ENCODE measurements at regions not wholly inside any gene's neighbourhood (a gene's known extent, or its start where the extent isn't known, plus 50 kb on each side); places are given as distances from the start of the nearest gene placed in this dataset.

DNA sequence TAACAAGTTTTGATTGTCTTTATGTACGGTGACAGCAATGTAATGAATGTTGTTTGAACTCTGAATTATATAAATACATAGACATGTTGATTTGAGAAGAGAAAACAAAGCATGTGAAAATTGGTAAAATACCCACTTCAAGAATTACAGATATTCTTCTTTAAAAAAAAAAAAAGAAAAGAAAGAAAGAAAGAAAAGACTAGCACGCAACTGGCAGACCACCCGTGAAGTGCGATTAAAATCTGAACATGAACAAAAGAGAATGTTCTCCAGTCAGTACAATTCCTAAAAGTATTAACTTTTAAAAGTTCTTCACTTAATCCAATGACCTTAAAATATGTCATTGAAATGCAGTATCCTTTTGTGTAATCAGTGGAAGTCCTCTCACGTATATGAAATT, 434.9 kb downstream of the TFAP2A start:
- TF ChIP-seq GATA2 (IDR thresholded peaks at IDR 0.05; ENCODE audit: low read depth, low read length) (no peak), GATA3 (IDR thresholded peaks at IDR 0.05; ENCODE audit: low read depth, low read length) (no peak)

DNA sequence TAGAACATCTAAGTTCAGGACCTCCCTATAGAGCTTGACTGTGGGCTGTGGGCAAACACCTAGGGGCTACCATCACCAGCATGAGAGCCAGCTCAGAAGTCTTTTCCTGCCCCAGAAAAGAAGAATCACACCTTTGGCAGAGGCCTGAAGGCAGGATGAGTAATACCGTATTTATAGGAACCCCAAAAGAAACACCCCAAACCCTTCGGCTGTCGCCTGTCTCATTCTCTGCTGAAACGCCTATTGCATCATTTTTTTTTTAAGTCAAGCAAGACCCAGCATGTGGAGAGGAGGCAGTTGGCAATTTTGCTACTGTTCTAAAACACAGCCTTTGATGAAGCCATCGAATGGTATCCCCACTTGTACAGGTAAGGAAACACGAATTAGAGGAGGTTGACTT, 436.4 kb downstream of the TFAP2A start:
- TF ChIP-seq GATA3 (IDR thresholded peaks at IDR 0.05; ENCODE audit: low read depth, low read length) = no peak
- no peak for TF ChIP-seq GATA2 (IDR thresholded peaks at IDR 0.05; ENCODE audit: low read depth, low read length)

DNA sequence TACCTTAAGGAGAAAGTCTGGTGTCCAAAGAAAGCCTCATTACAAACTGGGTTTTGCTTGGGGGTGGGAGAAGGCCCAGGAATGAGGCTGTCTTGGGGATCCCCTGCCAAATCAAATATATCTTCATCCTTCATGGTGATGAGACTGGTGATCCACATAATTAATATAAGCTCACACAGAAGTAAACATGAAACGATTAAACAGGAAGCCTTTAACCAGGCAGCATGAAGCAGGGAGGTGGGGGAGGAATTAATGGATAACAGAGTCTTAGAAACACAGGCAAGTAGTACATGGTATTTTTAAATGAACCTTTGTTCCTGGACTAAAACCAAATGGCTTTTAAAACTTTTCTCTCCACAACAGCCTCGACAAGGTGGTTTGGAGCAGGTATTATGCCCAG, 437.5 kb downstream of the TFAP2A start:
- no peak for TF ChIP-seq GATA2 (IDR thresholded peaks at IDR 0.05; ENCODE audit: low read depth, low read length)
- TF ChIP-seq GATA3 (IDR thresholded peaks at IDR 0.05; ENCODE audit: low read depth, low read length) = no peak

DNA sequence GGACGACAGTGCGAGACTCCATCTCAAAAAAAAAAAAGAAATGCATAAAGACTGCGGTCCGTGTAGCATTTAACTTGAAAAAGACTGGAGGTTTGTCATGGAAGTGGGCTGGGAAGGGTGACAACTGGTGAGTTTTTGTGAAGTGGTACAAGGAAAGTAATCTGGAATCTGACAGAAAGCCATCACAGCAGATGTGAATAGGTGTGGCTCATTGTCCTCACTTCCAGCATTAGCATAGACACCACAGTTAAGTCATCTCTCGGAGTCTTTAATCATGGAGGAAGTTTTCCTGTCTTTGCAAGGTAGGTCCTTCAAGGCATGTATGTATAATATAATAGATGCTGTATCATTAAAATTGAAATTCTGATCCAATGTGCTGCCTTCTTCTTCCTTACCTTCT, 453.2 kb downstream of the TFAP2A start:
- TF ChIP-seq GATA3 (IDR thresholded peaks at IDR 0.05; ENCODE audit: low read depth, low read length) (no peak), GATA2 (IDR thresholded peaks at IDR 0.05; ENCODE audit: low read depth, low read length) (no peak)

DNA sequence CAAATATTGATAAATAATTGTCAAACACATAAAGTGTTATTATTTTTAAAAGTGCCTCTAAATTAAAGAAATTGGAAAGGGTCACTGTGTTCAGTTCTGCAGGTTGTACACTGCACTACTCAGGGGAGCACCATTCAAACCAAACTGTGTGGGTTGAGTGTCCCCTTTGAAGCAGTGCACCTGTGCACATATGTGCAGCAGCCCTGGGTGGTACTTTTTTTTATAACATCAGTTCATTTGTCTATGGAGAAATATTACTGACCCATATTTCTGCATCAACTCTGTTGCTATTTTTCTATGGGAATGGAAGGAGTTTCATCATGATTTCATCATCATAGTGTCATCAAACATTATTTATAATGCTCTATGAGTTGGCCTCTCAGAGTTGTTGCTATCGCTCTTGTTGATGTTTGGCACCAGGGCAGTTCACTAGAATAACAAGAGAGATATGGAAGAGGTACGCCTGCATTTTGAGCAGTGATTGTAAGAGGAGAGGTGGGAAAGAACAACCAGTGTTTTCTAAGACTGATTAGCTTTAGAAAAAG, 457.6 kb downstream of the TFAP2A start:
- TF ChIP-seq GATA2 (IDR thresholded peaks at IDR 0.05; ENCODE audit: low read depth, low read length) (no peak), GATA3 (IDR thresholded peaks at IDR 0.05; ENCODE audit: low read depth, low read length) (no peak)

DNA sequence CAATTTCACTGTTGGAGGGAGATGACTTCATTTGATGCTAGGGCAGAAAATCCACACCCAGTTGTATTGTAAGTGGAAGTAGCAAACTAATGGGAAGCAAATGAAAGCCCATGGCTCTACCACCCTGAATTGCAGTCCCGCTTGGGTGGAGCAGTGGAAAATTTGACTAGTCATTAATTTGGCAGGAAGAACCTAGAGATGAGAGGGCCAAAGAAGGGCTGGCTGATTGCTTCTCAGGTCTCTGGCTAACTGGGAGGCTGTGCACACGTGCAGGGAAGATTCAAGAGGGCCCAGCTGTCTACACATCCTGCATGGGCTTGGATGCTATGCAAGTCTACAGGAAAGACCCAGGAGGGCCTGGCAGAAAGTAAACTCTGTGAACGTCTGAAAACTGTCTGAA, 466.2 kb downstream of the TFAP2A start:
- TF ChIP-seq GATA3 (IDR thresholded peaks at IDR 0.05; ENCODE audit: low read depth, low read length) (no peak), GATA2 (IDR thresholded peaks at IDR 0.05; ENCODE audit: low read depth, low read length) (no peak)

DNA sequence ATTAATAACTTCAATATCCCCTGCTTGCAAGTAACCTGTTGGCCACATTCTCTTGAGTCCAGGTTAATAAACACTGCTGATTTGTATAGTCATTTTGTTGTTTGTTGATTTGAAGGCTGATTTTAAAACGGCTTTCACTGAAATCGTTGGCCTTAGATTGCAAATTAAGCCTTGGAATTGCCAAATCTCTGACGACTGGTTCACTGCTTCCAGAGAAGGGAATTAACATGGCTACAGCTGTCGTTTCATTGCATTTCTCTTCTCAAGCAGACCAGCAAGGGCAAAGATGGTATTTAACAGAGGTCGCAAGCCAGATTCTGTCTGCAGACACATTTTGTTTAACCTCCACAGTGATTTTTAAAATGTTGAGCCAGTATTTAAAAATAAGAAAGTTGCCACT, 470.9 kb downstream of the TFAP2A start:
- TF ChIP-seq GATA2 (IDR thresholded peaks at IDR 0.05; ENCODE audit: low read depth, low read length) = no peak
- TF ChIP-seq GATA3 (IDR thresholded peaks at IDR 0.05; ENCODE audit: low read depth, low read length) = no peak

DNA sequence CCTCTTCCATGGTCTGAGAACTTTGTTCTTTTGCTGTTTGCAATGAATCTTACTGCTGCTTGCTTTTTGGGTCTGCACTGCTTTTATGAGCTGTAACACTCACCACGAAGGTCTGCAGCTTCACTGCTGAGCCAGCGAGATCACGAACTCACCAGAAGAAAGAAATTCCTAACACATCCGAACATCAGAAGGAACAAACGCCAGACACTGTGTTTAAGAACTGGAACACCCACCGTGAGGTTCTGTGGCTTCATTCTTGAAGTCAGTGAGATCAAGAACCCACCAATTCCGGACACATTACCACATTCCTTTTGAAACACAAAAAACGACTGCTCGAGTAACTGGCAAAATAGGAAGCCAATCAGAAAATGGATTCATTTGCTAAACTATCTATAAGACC, 471.8 kb downstream of the TFAP2A start:
- TF ChIP-seq GATA2 (IDR thresholded peaks at IDR 0.05; ENCODE audit: low read depth, low read length) (no peak), GATA3 (IDR thresholded peaks at IDR 0.05; ENCODE audit: low read depth, low read length) (no peak)

DNA sequence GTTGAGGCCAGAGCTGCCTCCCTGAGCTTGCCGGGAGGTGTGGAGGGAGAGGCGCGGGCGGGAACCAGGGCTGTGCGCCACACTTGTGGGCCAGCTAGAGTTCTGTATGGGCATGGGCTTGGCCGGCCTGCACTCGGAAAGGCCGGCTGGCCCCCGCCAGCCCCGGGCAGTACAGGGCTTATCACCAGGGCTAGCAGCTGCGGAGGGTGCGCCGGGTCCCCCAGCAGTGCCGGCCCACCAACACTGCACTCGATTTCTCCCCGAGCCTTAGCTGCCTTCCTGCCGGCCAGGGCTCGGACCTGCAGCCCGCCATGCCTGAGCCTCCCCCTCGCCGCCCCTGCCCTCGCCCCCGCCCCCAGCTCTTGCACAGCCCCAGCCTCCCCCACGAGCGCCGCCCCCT, 472.7 kb downstream of the TFAP2A start:
- TF ChIP-seq GATA2 (IDR thresholded peaks at IDR 0.05; ENCODE audit: low read depth, low read length) = no peak
- no peak for TF ChIP-seq GATA3 (IDR thresholded peaks at IDR 0.05; ENCODE audit: low read depth, low read length)

DNA sequence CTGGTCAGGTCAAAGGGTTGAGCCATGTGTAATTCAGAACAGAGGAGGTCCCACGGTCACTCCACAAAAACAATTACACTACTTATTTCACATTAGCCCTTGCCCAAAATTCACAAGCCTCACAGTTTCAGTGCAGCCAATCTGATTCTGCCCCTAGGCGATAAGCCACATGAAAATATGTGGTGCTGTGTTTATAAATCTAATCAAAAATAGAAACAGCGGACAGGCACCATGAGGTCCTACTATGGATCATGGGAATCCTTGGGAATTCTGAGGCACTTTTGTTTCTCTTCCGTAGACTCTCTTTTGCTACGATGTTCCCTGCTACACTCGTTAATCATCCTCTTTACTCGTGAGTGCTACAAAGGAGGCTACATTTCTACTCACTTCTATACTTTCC, 476.1 kb downstream of the TFAP2A start:
- TF ChIP-seq GATA3 (IDR thresholded peaks at IDR 0.05; ENCODE audit: low read depth, low read length) (no peak), GATA2 (IDR thresholded peaks at IDR 0.05; ENCODE audit: low read depth, low read length) (no peak)

DNA sequence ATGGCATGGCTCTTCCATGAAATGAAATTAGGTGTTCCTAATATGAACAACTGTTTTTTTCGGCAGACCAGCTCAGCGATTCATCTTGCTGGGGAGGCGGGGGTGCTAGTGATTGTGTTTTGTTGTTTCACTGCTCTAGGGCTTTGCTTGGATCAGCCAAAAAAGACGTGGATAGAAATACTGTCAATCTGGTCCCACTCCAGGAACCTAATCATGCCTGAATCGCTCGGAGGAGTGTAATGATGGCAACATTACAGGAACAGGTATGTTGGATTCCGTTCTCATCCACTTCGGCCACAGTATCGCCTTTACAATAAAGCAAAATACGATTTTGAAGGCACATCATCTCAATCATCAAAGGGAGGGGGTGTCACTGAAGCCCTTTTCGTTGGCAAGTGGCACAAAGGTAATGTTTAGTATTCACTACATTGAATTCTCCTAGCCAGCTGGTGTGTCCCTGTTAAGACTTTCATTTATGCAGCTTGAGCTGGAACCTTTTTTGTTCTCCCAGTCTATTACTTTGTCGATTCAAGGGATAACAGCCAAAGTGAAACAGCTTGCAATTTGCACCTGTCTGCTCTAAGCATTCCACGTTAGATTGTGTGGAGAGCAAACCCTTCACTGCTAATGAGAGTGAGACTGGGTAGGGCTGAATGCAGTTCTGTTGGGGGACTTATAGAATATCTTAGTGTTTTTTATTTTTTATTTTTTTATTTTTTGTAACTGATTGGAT, 477.7 kb downstream of the TFAP2A start:
- TF ChIP-seq GATA2 (IDR thresholded peaks at IDR 0.05; ENCODE audit: low read depth, low read length) (no peak), GATA3 (IDR thresholded peaks at IDR 0.05; ENCODE audit: low read depth, low read length) (no peak)

DNA sequence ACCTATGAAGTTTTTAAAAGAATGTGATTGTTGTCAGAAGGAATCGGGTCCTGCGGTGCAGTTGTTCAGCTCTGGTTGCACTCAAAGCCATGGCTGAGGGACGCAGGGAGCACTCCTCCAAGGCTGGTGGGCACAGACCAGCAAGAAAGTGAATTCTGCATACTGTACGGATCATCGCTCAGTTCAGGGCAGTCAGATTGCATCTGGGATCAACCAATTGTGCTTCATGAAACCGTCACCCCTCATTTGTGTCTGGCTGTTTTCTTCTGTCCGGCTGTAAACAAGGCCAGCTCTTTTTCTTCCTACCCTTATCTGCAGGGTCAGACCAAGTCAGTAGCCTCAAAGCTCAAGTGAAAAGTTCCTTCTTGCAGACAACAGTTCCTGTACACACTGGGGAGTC, 478.3 kb downstream of the TFAP2A start:
- TF ChIP-seq GATA2 (IDR thresholded peaks at IDR 0.05; ENCODE audit: low read depth, low read length) = no peak
- TF ChIP-seq GATA3 (IDR thresholded peaks at IDR 0.05; ENCODE audit: low read depth, low read length) = no peak

DNA sequence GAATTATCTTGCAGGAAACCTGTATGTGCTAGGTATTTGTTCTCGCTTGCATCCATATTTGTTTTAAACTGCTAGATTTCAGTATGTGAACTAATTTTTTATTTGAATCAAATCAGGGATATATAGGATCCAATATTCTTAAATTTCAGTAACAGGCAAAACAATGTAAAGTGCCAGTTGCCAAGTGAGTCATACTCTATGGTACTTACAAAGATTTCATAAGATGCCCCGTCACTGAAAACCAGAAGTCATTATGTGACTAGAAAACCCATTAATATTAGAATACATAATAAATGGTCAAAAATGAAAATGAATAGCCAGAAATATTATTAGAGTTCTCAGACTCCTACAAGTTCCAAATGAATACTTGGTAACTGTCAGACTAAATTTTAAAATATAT, 481.2 kb downstream of the TFAP2A start:
- TF ChIP-seq GATA2 (IDR thresholded peaks at IDR 0.05; ENCODE audit: low read depth, low read length) (no peak), GATA3 (IDR thresholded peaks at IDR 0.05; ENCODE audit: low read depth, low read length) (no peak)

DNA sequence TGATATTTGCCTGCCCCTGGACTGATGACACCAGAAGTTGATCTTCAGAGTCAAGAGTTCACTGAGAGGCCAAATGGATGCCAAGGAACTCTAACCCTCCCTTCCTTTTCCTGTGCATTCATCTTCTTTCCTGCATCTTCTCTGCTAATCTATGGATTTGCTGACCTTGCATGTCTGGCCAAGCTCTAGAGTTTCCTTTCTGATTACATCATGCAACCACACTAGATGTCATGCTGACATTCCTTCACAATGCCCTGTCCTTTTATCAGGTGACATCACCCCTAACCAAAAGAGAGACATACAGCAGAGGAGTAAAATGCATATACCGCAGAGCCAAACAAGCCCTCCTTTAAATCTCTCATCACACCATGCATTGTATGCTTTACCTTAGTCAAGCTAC, 487.6 kb downstream of the TFAP2A start:
- no peak for TF ChIP-seq GATA2 (IDR thresholded peaks at IDR 0.05; ENCODE audit: low read depth, low read length)
- no peak for TF ChIP-seq GATA3 (IDR thresholded peaks at IDR 0.05; ENCODE audit: low read depth, low read length)

DNA sequence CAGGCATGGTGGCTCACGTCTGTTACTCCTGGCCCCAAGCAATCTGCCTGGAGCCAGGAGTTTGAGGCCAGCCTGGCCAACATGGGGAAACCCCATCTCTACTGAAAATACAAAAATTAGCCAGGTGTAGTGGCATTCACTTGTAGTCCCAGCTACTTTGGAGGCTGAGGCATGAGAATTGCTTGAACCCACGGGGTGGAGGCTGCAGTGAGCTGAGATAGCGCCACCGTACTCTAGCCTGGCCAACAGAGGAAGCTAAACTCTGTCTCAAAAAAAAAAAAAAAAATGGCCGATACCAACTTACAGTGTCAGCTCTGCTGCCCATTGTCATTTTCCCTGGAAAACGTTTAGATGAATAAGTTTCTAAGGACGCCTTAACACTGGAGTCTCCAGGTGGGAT, 489.9 kb downstream of the TFAP2A start:
- no peak for TF ChIP-seq GATA3 (IDR thresholded peaks at IDR 0.05; ENCODE audit: low read depth, low read length)
- no peak for TF ChIP-seq GATA2 (IDR thresholded peaks at IDR 0.05; ENCODE audit: low read depth, low read length)

Measured in SH-SY5Y (cell line).